Activated CD4-positive, alpha-beta T cell treated with anti-CD3 and anti-CD28 coated beads for 36 hours (primary cell): ENCODE measurements at regions not wholly inside any gene's neighbourhood (a gene's known extent, or its start where the extent isn't known, plus 50 kb on each side); places are given as distances from the start of the nearest gene placed in this dataset.

ENCODE experiments used
- ATAC-seq: fragments of 200-7000 bp; cut with Tn5 transposase; one replicate; pipeline ENCODE4 v1.10.0; 2021; ENCODE audit warnings: mild to moderate bottlenecking, moderate library complexity
- CTCF ChIA-PET: fragments of 350-600 bp; sonication (Branson Sonifier 250); formaldehyde crosslinking; loops from one replicate; lab custom pipeline; 2021; ENCODE audit warnings: antibody characterized with exemption; lab: Charles Lee
- POLR2A ChIA-PET: fragments of 350-600 bp; sonication (Branson Sonifier 250); formaldehyde crosslinking; loops from one replicate; lab custom pipeline; 2021; ENCODE audit warnings: antibody characterized with exemption, inconsistent platforms; lab: Charles Lee
- DNase-seq: peaks from one replicate; pipeline ENCODE4 v3.0.0-alpha.2; 2020
- H3K27ac Mint-ChIP-seq: one replicate; pipeline ENCODE4 v1.8.0; 2021; ENCODE audit warnings: mixed read lengths
- H3K27me3 Mint-ChIP-seq: one replicate; pipeline ENCODE4 v1.8.0; 2021; ENCODE audit warnings: mixed read lengths
- H3K36me3 Mint-ChIP-seq: one replicate; pipeline ENCODE4 v1.8.0; 2021; ENCODE audit warnings: low read depth, mixed read lengths
- H3K4me1 Mint-ChIP-seq: one replicate; pipeline ENCODE4 v1.8.0; 2021; ENCODE audit warnings: mixed read lengths
- H3K4me3 Mint-ChIP-seq: one replicate; pipeline ENCODE4 v1.8.0; 2021; ENCODE audit warnings: mild to moderate bottlenecking, moderate library complexity, mixed read lengths
- H3K9me3 Mint-ChIP-seq: one replicate; pipeline ENCODE4 v1.8.0; 2021; ENCODE audit warnings: low read depth, mixed read lengths
- intact Hi-C, 2 experiments: fragments of 100-400 bp; cut with DNase I in 1 of 2; cut with micrococcal nuclease in 1 of 2; formaldehyde crosslinking; loops; one replicate each; pipeline versions ENCODE4 v1.14.2 to v1.15.1; 2022 to 2024; cut with DNase I, micrococcal nuclease

DNA sequence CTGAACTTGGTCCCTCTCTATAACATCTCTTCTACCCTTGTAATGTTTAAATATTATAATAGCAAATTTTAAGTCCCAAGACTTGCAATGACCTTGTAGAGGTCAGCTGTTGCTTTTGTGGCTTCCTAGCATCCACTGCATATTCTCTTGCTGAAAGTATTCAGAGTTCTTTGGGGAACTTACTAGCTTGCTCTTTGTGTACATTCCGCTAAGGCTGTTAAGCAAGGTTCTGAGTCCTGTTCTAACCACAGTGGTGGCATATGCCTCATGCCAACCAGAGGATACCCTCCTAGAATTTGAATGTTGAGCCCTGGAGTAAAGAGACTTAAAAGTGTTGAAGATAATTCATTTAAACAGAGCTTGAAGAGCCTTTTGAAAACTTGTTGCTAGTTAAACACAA, 570.9 kb downstream of the TLE1 start:
- Mint-ChIP-seq H3K9me3 (peaks cover 2% of the 10 kb centered on the region), H3K4me1 (peaks cover 5% of the 10 kb centered on the region), H3K27ac (no peak overlapping the region), H3K27me3 (peaks cover 8% of the 10 kb centered on the region), H3K4me3 (no peak overlapping the region), H3K36me3 (no peaks in the 10 kb centered on the region)
- ChIA-PET POLR2A (no interaction called here), CTCF (no interaction called here)
- intact Hi-C loops: no loop called here
- ATAC-seq: no peak
- DNase-seq: no peak

DNA sequence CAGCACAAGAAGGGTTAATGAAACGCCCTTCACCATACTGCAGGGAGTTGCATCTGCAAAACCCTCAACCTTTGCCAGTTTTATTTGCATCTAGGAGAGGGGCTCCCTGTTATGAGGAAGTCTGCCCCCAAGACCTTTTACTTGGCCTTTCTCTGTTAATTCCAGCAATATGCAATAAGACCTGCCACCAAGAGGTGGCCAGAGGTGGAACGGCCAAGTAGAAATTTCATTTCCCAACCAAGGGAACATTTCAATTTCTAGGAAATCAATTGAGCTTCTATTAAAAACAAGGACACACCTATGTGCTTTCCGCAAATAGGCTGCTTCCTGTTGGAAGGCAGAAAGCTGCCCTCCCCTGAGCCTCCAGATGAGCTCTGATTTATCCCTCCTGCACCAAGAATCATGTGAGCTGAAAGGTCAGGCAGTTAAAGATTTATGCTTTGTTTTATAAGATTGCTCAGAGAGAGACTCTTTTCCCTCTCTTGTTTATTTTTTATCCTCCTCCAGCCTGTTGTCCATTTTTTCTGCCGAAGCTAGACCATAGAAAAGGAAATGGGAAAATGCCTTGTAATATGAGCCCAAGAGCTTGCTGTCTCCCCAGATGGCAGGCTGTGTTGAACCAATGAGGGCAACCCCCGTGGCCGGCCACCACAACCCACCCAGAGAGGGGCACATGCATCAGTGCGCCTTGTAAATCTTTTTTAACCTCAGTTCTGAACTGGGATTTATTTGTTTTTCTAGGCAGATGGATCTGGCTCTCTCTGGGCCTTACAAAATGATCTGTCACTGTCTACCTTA, 572.8 kb downstream of the TLE1 start:
- Mint-ChIP-seq H3K4me1 (peaks cover 10% of the 10 kb centered on the region), H3K27me3 (peaks cover 8% of the 10 kb centered on the region), H3K36me3 (no peaks in the 10 kb centered on the region), H3K9me3 (no peaks in the 10 kb centered on the region), H3K27ac (no peak overlapping the region), H3K4me3 (no peak overlapping the region)
- DNase-seq: no peak
- CTCF ChIA-PET: no interaction called here
- POLR2A ChIA-PET: no interaction called here
- no peak for ATAC-seq
- intact Hi-C loops: no loop called here

DNA sequence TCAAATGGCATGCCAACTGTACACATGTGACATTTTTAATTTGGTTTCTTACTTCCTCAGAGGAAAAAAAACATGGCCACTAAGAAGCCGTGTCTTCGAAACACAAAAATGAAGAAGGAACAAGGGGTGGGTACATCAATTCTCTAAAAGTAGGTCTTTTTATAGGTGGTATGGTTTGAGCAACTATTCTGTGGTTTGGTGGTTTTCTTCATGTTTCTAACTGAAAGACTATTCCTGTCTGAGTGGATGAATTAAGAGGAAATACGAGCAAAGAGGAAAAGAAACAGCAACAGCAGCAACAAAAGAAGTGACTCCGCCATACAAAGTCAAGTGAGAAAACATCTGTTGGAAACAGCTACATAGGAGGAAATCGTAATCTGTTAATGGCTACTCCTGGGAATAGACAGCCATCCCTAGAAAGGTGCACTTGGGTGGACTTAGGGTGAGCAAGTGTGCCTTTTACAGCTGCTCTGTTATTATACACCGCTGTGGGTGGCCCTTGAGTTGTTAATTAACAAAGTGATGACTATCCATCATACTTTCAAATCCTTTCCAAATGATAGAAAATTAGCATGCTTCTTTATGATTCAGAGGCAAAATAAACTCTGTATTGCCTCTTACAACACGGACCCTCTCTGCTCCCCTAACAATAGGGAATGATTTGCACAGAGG, 575.8 kb downstream of the TLE1 start:
- Mint-ChIP-seq H3K4me3 (peak overlapping the region; percentile 6), H3K4me1 (peaks cover 10% of the 10 kb centered on the region), H3K9me3 (no peaks in the 10 kb centered on the region), H3K36me3 (no peaks in the 10 kb centered on the region), H3K27ac (no peak overlapping the region), H3K27me3 (peaks cover 5% of the 10 kb centered on the region)
- POLR2A ChIA-PET: interaction anchor here (0.5 kb wide), 1 partner anchor 11 kb away, joined by 4 read pairs; no protein-coding TSS in a partner anchor
- intact Hi-C loops: no loop called here
- ATAC-seq: no peak
- CTCF ChIA-PET: interaction anchor here (0.9 kb wide), 1 partner anchor 39 kb away, joined by 3 read pairs; no protein-coding TSS in a partner anchor
- no peak for DNase-seq

DNA sequence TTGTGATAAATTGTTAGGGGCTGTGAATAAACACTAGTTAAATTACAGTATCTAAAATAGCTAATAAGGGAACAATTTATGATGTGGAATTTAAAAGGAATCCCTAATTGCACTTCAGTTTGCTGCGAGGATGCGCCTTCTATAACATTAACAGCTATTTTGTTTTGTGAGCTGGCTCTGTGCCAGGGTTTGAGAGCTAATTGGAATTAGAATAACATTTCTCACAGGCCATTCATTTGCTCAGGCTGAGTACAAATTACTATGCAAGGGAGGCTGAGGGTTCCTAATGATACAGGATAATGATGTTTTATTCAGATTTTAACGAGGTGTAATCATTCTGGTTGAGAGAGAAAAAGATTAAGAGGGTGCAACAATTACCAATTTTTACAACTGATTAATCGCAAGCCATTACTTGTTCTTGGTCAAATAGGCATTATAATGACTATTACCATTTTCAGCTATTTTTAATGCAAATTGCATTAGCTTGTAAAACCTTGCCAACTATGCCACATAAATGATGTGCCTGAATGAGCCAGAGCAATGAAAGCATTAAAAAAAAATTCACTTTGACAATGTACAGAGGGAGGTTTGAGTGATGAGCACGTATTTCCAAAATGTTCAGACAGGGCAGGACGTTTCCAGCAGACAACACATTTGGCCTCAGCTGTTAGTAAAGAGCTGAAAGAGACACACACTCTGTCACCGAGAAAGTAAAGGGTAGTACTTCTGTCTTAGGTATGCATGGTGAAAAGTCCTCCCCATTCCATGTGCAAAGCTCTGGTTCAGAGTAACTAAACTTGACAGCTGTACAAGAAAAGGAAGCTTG, 576.5 kb downstream of the TLE1 start:
- peaks cover 6% of the 10 kb centered on the region for H3K27me3 Mint-ChIP-seq
- POLR2A ChIA-PET: interaction anchor here (0.5 kb wide), 1 partner anchor 10 kb away, joined by 4 read pairs; no protein-coding TSS in a partner anchor
- H3K36me3 Mint-ChIP-seq: no peaks in the 10 kb centered on the region
- no peak overlapping the region for H3K27ac Mint-ChIP-seq
- no peaks in the 10 kb centered on the region for H3K9me3 Mint-ChIP-seq
- intact Hi-C loops: no loop called here
- no peak overlapping the region for H3K4me3 Mint-ChIP-seq
- H3K4me1 Mint-ChIP-seq: peaks cover 10% of the 10 kb centered on the region
- DNase-seq: no peak
- ATAC-seq: no peak
- CTCF ChIA-PET: interaction anchor here (0.7 to 0.9 kb wide), 2 partner anchors 39 to 52 kb away, joined by 3 read pairs; no protein-coding TSS in a partner anchor

DNA sequence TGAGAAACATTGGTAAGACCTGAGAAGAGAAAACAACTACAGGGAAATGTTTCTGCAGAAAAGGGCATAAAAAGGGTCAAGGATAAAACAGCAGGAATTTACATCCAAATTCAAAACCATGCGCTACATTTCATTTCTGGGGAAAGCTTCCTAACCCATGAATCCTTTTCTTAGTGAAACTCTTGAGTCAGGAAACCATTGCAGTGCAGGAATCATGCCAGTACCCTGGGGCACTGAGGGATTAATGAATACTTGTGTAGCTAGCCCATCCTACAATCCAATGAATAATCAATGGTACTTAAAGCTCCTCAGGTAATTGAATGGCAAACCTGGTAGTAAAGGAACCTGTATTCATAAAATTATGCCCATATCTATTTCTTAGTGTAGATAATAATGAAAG, 580.5 kb downstream of the TLE1 start:
- Mint-ChIP-seq H3K9me3 (no peaks in the 10 kb centered on the region), H3K27ac (no peak overlapping the region), H3K4me3 (no peak overlapping the region), H3K4me1 (peaks cover 10% of the 10 kb centered on the region), H3K36me3 (no peaks in the 10 kb centered on the region), H3K27me3 (peaks cover 7% of the 10 kb centered on the region)
- ATAC-seq: no peak
- no peak for DNase-seq
- POLR2A ChIA-PET: no interaction called here
- CTCF ChIA-PET: no interaction called here
- intact Hi-C loops: no loop called here

DNA sequence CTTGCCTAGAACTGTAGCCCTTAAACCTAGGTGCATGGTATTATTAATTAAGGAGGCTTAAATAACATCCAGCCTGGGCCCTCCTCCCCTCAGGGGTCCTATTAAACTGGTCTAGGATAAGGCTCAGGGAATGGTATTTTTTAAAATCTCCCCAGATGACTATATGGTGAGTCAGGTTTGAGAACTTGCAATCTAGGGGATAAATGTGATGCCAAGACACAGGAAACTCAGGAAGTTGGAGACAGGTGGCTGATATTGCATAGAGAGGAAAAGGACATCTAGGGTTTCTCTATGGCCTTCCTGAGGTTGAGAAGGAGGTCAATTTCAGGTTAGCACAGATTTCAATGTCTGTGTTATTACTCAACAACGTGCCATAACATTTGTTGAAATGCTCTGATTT, 581.0 kb downstream of the TLE1 start:
- ChIA-PET POLR2A (no interaction called here), CTCF (no interaction called here)
- ATAC-seq (no peak), DNase-seq (no peak)
- peaks cover 7% of the 10 kb centered on the region for H3K27me3 Mint-ChIP-seq
- no peaks in the 10 kb centered on the region for H3K36me3 Mint-ChIP-seq
- no peaks in the 10 kb centered on the region for H3K9me3 Mint-ChIP-seq
- no peak overlapping the region for H3K4me3 Mint-ChIP-seq
- intact Hi-C loops: no loop called here
- H3K4me1 Mint-ChIP-seq: peaks cover 5% of the 10 kb centered on the region
- H3K27ac Mint-ChIP-seq: no peak overlapping the region

DNA sequence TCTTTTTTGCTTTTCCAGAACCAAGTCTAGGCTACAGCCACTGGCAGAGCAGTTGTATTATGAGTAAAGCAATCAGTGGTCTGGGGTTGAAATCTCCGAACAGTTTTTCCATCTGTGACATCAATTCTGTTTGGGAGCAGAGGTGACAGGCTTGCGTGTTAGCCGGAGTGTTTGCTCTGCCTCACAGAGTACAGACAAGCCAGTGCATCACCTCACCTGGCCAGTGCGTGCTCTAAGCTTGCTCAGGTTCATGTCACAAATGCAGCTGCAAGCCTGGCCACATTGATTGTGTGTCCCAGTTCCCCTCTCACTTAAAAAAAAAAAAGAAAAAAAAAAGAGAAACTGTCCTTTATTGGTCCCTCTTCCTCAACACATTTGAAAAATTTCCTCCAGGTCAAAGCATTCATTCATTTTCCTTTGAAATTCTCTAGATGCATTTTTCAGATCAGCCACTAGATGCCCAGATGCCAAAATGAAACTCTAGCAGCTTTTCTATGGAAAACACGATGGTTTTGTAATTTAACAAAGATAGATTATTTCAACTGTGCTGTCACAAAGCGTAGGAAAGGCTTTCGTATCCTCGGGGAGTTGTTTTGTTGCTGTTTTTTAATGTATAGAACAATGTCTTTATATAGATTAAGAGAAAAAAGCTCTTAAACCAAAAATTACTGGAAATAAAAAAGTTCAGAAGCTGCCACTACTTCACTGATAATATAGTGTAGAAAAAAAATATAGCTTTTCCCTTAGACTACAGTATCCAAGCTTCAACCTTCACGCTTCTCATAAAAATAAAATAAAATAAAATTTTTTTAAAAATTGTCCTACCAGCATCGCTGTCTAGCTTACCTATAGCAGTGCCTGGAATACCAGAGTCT, 585.5 kb downstream of the TLE1 start:
- peaks cover 10% of the 10 kb centered on the region for H3K9me3 Mint-ChIP-seq
- H3K27ac Mint-ChIP-seq: no peak overlapping the region
- intact Hi-C loops: no loop called here
- H3K36me3 Mint-ChIP-seq: no peaks in the 10 kb centered on the region
- no peaks in the 10 kb centered on the region for H3K4me1 Mint-ChIP-seq
- ATAC-seq (no peak), DNase-seq (no peak)
- ChIA-PET CTCF (no interaction called here), POLR2A (no interaction called here)
- no peak overlapping the region for H3K4me3 Mint-ChIP-seq
- H3K27me3 Mint-ChIP-seq: peaks cover 7% of the 10 kb centered on the region

DNA sequence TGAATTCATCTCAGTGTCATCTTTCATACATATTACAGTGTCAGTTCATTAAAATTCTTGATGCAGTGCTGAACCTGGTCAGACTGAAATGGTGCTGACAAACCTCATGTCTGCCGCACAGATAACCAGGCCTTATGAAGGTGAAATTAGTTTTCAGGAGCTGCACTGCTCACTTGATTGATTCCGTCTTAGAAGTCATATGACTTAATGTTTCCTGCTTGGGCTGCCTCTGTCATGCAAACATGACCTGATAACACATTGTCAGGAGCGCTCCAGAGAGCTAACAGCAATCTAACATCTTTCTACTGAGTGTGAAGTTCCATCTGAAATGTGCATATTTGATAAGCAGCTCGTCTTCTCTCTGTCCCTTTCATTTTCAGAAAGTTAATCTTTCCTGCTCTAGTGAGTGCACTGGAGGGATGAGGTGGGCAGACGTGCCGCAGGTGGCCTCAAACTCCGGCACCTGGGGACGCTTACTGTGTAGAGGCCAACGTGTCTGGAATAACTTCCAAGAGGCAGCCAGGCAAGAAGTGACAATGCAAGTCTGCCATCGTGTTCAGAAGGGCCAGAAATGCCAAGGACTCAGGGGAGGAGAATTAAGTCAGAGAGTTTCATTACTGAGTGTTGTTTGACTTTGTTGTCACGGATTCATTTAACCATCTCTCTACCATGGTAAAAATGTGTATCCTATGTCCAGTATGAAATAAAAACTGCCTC, 592.1 kb downstream of the TLE1 start:
- Mint-ChIP-seq H3K27ac (no peak overlapping the region), H3K4me3 (no peak overlapping the region), H3K36me3 (no peaks in the 10 kb centered on the region), H3K9me3 (peaks cover 12% of the 10 kb centered on the region), H3K27me3 (no peaks in the 10 kb centered on the region), H3K4me1 (no peaks in the 10 kb centered on the region)
- ATAC-seq: no peak
- ChIA-PET CTCF (no interaction called here), POLR2A (no interaction called here)
- no peak for DNase-seq
- intact Hi-C loops: no loop called here

DNA sequence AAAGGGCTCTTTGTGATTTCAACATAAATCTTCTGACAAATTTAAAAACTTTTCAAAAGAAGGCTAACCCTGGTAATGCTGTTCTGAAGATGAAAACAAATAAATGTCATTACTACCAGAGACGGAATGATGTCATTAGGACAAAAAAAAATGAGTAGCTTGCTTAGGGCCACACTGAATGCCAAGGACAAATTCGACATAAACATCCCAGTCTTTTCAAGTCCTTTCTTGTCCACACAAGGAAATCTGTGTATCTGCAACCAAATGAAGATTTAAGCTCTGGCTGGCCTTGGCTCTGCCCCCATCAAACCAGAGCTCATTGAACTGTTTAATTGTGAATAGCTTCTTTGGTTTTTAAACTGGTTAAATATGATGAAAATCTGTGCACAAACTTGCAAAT, 592.7 kb downstream of the TLE1 start:
- ATAC-seq (no peak), DNase-seq (no peak)
- Mint-ChIP-seq H3K4me1 (no peaks in the 10 kb centered on the region), H3K36me3 (no peaks in the 10 kb centered on the region), H3K4me3 (no peak overlapping the region), H3K9me3 (peaks cover 12% of the 10 kb centered on the region), H3K27me3 (no peaks in the 10 kb centered on the region), H3K27ac (no peak overlapping the region)
- ChIA-PET CTCF (no interaction called here), POLR2A (no interaction called here)
- intact Hi-C loops: no loop called here

DNA sequence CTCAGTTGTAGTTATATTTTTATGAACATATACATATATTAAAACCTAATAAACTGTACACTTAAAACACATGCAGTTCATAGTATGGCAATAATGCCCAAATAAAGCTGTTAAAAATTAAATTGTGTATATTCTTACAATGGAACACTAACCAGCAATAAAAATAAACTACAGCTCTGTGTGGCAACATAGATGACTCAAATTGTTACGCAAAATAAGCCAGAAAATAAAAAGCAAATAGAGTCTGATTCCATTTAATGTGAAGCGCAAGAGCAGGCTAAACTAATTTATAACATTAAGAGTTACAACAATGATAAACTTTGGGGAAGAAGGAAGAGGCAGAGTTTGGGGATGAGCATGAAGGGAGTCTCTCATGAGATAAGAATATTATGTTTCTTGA, 597.3 kb downstream of the TLE1 start:
- Mint-ChIP-seq H3K9me3 (peaks cover 4% of the 10 kb centered on the region), H3K4me1 (no peaks in the 10 kb centered on the region), H3K4me3 (no peak overlapping the region), H3K27ac (no peak overlapping the region), H3K27me3 (no peaks in the 10 kb centered on the region), H3K36me3 (no peaks in the 10 kb centered on the region)
- DNase-seq (no peak), ATAC-seq (no peak)
- ChIA-PET POLR2A (no interaction called here), CTCF (no interaction called here)
- intact Hi-C loops: no loop called here
